ENCODE measurements at regions not wholly inside any gene's neighbourhood (a gene's known extent, or its start where the extent isn't known, plus 50 kb on each side); places are given as distances from the start of the nearest gene placed in this dataset.

DNA sequence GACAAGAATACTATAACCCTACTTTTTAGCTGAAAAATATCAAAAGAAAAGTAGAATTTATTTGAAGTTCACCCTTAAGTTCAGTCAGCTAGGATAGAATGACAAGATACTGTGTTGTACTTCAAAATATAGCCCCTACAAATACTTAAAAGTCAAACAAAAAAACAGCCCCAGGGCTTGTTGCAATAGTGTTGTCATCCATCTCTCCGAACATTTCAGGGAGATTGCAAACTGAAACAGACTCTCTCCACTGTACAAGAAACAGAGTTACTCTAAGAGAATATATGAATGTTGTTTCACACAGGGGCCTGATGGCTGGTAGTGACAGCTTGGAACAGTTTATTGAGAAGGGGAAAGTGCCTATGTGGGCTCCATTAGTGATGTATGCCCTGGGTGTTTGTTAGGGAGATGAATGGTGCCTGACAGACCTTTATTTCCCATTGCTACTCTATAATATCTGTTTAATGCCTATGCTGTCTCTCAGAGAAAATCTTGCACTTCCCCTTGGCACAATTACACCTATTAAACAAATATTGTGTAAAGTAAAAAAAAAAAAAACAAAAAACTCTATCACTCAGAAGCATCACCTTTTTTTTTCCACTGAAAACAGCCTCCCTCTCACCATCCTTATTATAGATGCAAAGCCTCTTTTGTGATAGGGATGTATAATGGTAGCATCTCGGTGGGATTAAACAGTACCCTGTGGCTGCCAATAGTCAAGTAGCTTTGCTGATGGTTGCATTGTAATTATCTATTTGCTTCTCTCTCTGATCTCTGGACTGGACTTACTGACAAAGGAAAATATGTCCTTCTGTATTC is 506.3 kb upstream of the LUZP2 start:
- no peak overlapping the region for H3K27ac ChIP-seq
- TF ChIP-seq POLR2A (IDR thresholded peaks at IDR 0.05): no peak
- TF ChIP-seq, protein P1, sequence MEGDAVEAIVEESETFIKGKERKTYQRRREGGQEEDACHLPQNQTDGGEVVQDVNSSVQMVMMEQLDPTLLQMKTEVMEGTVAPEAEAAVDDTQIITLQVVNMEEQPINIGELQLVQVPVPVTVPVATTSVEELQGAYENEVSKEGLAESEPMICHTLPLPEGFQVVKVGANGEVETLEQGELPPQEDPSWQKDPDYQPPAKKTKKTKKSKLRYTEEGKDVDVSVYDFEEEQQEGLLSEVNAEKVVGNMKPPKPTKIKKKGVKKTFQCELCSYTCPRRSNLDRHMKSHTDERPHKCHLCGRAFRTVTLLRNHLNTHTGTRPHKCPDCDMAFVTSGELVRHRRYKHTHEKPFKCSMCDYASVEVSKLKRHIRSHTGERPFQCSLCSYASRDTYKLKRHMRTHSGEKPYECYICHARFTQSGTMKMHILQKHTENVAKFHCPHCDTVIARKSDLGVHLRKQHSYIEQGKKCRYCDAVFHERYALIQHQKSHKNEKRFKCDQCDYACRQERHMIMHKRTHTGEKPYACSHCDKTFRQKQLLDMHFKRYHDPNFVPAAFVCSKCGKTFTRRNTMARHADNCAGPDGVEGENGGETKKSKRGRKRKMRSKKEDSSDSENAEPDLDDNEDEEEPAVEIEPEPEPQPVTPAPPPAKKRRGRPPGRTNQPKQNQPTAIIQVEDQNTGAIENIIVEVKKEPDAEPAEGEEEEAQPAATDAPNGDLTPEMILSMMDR (IDR thresholded peaks at IDR 0.05 in 4 of 5, conservative IDR thresholded peaks at IDR 0.05 in 1 of 5): no peak
- H3K36me3 ChIP-seq: no peaks in the 10 kb centered on the region
- no peak for ATAC-seq
- no peak for DNase-seq
- in situ Hi-C loops (cut with MboI; ENCODE audit: low sequenced_read_pairs in 4 of 4): no loop called here
- H3K4me1 ChIP-seq: no peaks in the 10 kb centered on the region
- peaks cover 0 to 2% (median 0%) of the 10 kb centered on the region in 3 donors for H3K27me3 ChIP-seq
- intact Hi-C loops (cut with DNase I; ENCODE audit: low total_unique reads): no loop called here
- H3K9me3 ChIP-seq: no peaks in the 10 kb centered on the region
- no peak overlapping the region for H3K4me3 ChIP-seq

GRCh38 chr11:23991165-23991539 is 505.7 kb upstream of the LUZP2 start:
- no peak overlapping the region for H3K27ac ChIP-seq
- in situ Hi-C loops (cut with MboI; ENCODE audit: low sequenced_read_pairs in 4 of 4): no loop called here
- DNase-seq: no peak
- H3K4me3 ChIP-seq: no peak overlapping the region
- intact Hi-C loops (cut with DNase I; ENCODE audit: low total_unique reads): no loop called here
- no peak for ATAC-seq
- no peaks in the 10 kb centered on the region for H3K9me3 ChIP-seq
- H3K4me1 ChIP-seq: no peaks in the 10 kb centered on the region
- no peaks in the 10 kb centered on the region for H3K36me3 ChIP-seq
- H3K27me3 ChIP-seq: peaks cover 0 to 2% (median 0%) of the 10 kb centered on the region in 3 donors
- TF ChIP-seq, protein P1 (IDR thresholded peaks at IDR 0.05 in 4 of 5, conservative IDR thresholded peaks at IDR 0.05 in 1 of 5): no peak
- no peak for TF ChIP-seq POLR2A (IDR thresholded peaks at IDR 0.05)

- in situ Hi-C loops (cut with MboI; ENCODE audit: low sequenced_read_pairs in 4 of 4) (no loop called here), intact Hi-C loops (cut with DNase I; ENCODE audit: low total_unique reads) (no loop called here)
- no peak for TF ChIP-seq POLR2A (IDR thresholded peaks at IDR 0.05)
- TF ChIP-seq, protein P1 (IDR thresholded peaks at IDR 0.05 in 4 of 5, conservative IDR thresholded peaks at IDR 0.05 in 1 of 5): no peak
- ATAC-seq (no peak), DNase-seq (no peak)
- Histone ChIP-seq H3K4me3 (no peak overlapping the region), H3K27me3 (no peaks in the 10 kb centered on the region), H3K36me3 (no peaks in the 10 kb centered on the region), H3K27ac (no peak overlapping the region), H3K9me3 (no peaks in the 10 kb centered on the region), H3K4me1 (no peaks in the 10 kb centered on the region)
These were observed 501.0 kb upstream of the LUZP2 start for GRCh38 chr11:23995891-23996290.

- ATAC-seq (no peak), DNase-seq (no peak)
- H3K4me1 ChIP-seq: no peaks in the 10 kb centered on the region
- TF ChIP-seq, protein P1 (IDR thresholded peaks at IDR 0.05 in 4 of 5, conservative IDR thresholded peaks at IDR 0.05 in 1 of 5): no peak
- TF ChIP-seq POLR2A (IDR thresholded peaks at IDR 0.05): no peak
- H3K27ac ChIP-seq: no peak overlapping the region
- intact Hi-C loops (cut with DNase I; ENCODE audit: low total_unique reads): no loop called here
- H3K4me3 ChIP-seq: no peak overlapping the region
- H3K27me3 ChIP-seq: no peaks in the 10 kb centered on the region
- H3K36me3 ChIP-seq: no peaks in the 10 kb centered on the region
- in situ Hi-C loops (cut with MboI; ENCODE audit: low sequenced_read_pairs in 4 of 4): no loop called here
- H3K9me3 ChIP-seq: no peaks in the 10 kb centered on the region
These were observed 499.5 kb upstream of the LUZP2 start for GRCh38 chr11:23997356-23997755.
